ENCODE measurements at regions not wholly inside any gene's neighbourhood (a gene's known extent, or its start where the extent isn't known, plus 50 kb on each side); places are given as distances from the start of the nearest gene placed in this dataset.

DNA sequence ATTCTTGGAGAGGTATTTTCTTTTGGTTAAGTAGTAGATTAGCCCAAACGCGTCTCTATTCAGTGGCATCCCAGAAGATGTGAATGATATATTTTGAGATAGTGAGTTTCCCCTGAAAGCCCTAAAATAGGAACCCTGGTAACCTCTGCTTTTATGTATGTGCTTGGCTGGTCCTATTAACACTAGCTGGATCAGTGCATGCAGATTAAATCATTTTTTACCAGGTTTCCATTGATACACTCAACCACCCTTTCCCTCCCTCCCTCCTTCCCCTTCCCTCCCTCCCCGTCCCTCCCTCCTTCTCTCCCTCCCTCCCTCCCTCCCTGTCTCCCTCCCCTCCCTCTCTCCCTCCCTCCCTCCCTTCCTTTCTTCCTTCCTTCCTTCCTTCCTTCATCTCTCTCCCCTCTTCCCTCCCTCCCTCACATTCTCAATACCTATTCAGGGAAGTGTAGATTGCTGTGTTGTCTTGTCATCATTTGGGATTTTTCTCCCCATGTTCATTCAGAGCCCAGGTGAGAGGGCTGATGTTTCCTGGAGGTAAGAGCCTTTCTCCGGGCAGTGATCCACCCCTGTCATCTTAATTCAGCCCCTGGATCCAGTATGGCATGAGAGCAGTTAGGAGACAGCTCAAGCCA lies 406.8 kb downstream of the PRDM2 start:
- Mint-ChIP-seq H3K4me3 (no peak overlapping the region), H3K27ac (no peak overlapping the region), H3K9me3 (no peaks in the 10 kb centered on the region), H3K4me1 (no peaks in the 10 kb centered on the region), H3K27me3 (ENCODE audit: low read depth in 2 of 2) (peaks cover 10 to 26% of the 10 kb centered on the region in 2 donors), H3K36me3 (no peaks in the 10 kb centered on the region)
- no peaks in the 10 kb centered on the region for H3K27me3 ChIP-seq (ENCODE audit: control insufficient read depth, insufficient read depth, low read length)
- intact Hi-C loops (cut with micrococcal nuclease), result no loop called here
- no peaks in the 10 kb centered on the region for H3K36me3 ChIP-seq (ENCODE audit: control insufficient read depth, insufficient read depth, low read length)
- DNase-seq (no peak), ATAC-seq (no peak)
- no peak overlapping the region for H3K4me3 ChIP-seq (ENCODE audit: low read length)
- H3K4me1 ChIP-seq (ENCODE audit: control insufficient read depth, insufficient read depth, low read length), result no peaks in the 10 kb centered on the region
- H3K27ac ChIP-seq (ENCODE audit: low read length), result no peak overlapping the region
- 86% methylated on average over 3 of the region's 4 CpGs for WGBS (ENCODE audit: insufficient coverage)
- TF ChIP-seq, protein P1, sequence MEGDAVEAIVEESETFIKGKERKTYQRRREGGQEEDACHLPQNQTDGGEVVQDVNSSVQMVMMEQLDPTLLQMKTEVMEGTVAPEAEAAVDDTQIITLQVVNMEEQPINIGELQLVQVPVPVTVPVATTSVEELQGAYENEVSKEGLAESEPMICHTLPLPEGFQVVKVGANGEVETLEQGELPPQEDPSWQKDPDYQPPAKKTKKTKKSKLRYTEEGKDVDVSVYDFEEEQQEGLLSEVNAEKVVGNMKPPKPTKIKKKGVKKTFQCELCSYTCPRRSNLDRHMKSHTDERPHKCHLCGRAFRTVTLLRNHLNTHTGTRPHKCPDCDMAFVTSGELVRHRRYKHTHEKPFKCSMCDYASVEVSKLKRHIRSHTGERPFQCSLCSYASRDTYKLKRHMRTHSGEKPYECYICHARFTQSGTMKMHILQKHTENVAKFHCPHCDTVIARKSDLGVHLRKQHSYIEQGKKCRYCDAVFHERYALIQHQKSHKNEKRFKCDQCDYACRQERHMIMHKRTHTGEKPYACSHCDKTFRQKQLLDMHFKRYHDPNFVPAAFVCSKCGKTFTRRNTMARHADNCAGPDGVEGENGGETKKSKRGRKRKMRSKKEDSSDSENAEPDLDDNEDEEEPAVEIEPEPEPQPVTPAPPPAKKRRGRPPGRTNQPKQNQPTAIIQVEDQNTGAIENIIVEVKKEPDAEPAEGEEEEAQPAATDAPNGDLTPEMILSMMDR (IDR thresholded peaks at IDR 0.05), result no peak
- no peaks in the 10 kb centered on the region for H3K9me3 ChIP-seq (ENCODE audit: control insufficient read depth, insufficient read depth, low read length)

DNA sequence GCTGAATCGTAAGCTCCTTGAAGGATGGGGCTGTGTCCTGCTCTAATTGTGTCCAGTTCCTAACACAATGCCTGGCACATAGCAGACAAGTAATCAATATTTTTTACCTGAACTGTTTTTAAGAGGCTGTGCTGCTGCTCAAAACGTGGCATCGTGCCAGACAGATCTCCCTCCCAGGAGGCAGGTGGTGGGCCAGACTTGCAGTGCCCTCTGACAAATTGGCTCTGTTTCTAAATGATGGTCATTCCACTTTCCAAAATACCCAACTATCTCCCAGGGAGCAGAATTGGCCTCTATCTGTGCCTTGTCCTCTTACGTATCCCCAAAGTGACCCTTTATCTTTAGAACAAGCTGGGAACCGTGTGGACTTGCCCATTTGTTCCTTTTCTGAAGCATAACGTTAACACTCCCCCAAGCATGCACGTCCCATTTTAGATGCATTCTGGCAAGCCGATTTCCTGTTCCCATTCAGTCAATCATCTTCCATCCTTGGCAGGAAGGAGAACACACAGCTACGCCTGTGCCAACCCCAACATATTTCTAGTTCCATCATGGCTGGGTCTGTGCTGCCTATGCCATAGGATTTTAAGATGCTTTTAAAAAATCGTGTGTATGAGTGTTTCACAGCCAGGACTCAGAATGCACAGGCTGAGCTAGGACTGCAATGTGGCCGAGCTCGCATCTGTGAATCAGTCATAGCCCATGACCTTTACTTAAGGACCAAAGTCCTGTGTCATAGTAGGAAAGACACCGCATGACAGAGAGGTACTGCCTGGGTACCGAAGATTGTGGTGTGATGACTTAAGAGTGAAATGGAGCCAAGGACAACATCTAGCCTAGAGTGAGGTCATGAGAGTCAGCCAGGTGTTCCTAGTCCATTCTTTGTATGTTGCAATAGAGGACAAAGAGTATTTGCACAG lies 408.6 kb downstream of the PRDM2 start:
- peaks cover 8 to 20% of the 10 kb centered on the region in 2 donors for H3K27me3 Mint-ChIP-seq (ENCODE audit: low read depth in 2 of 2)
- H3K27ac Mint-ChIP-seq, result no peak overlapping the region
- H3K36me3 ChIP-seq (ENCODE audit: control insufficient read depth, insufficient read depth, low read length), result no peaks in the 10 kb centered on the region
- H3K4me1 ChIP-seq (ENCODE audit: control insufficient read depth, insufficient read depth, low read length), result no peaks in the 10 kb centered on the region
- intact Hi-C loops (cut with micrococcal nuclease), result no loop called here
- H3K36me3 Mint-ChIP-seq, result no peaks in the 10 kb centered on the region
- H3K4me3 Mint-ChIP-seq, result no peak overlapping the region
- H3K27me3 ChIP-seq (ENCODE audit: control insufficient read depth, insufficient read depth, low read length), result no peaks in the 10 kb centered on the region
- peaks cover 0 to 2% of the 10 kb centered on the region in 2 donors for H3K4me1 Mint-ChIP-seq
- H3K27ac ChIP-seq (ENCODE audit: low read length), result no peak overlapping the region
- TF ChIP-seq, protein P1 (IDR thresholded peaks at IDR 0.05), result no peak
- ATAC-seq (no peak), DNase-seq (no peak)
- no peak overlapping the region for H3K4me3 ChIP-seq (ENCODE audit: low read length)
- 64% methylated on average over 13 of the region's 14 CpGs for WGBS (ENCODE audit: insufficient coverage)
- H3K9me3 ChIP-seq (ENCODE audit: control insufficient read depth, insufficient read depth, low read length), result no peaks in the 10 kb centered on the region
- no peaks in the 10 kb centered on the region for H3K9me3 Mint-ChIP-seq

GRCh38 chr1:14109276-14109635 lies 409.3 kb downstream of the PRDM2 start:
- no peaks in the 10 kb centered on the region for H3K36me3 Mint-ChIP-seq
- Histone ChIP-seq H3K4me1 (ENCODE audit: control insufficient read depth, insufficient read depth, low read length) (peaks cover 3% of the 10 kb centered on the region), H3K27me3 (ENCODE audit: control insufficient read depth, insufficient read depth, low read length) (no peaks in the 10 kb centered on the region), H3K9me3 (ENCODE audit: control insufficient read depth, insufficient read depth, low read length) (no peaks in the 10 kb centered on the region), H3K4me3 (ENCODE audit: low read length) (no peak overlapping the region), H3K27ac (ENCODE audit: low read length) (no peak overlapping the region), H3K36me3 (ENCODE audit: control insufficient read depth, insufficient read depth, low read length) (no peaks in the 10 kb centered on the region)
- peaks cover 8 to 21% of the 10 kb centered on the region in 2 donors for H3K27me3 Mint-ChIP-seq (ENCODE audit: low read depth in 2 of 2)
- H3K4me1 Mint-ChIP-seq, result peaks cover 5 to 7% of the 10 kb centered on the region in 2 donors
- intact Hi-C loops (cut with micrococcal nuclease), result no loop called here
- ATAC-seq (no peak), DNase-seq (no peak)
- TF ChIP-seq, protein P1 (IDR thresholded peaks at IDR 0.05), result no peak
- no peak overlapping the region for H3K4me3 Mint-ChIP-seq
- 84% methylated on average over 1 of the region's 1 CpG for WGBS (ENCODE audit: insufficient coverage)
- H3K27ac Mint-ChIP-seq, result no peak overlapping the region
- H3K9me3 Mint-ChIP-seq, result no peaks in the 10 kb centered on the region
